C4-2B (cell line): ENCODE measurements at regions not wholly inside any gene's neighbourhood (a gene's known extent, or its start where the extent isn't known, plus 50 kb on each side); places are given as distances from the start of the nearest gene placed in this dataset.

Experiments used
- ZFX ChIP-seq: fragments of 450-650 bp; IDR thresholded peaks from 2 replicates; pipeline ENCODE4 v1.6.1; 2017
- TF ChIP-seq, protein P1 (sequence below): fragments of 450-650 bp; conservative IDR thresholded peaks from 2 replicates; pipeline ENCODE4 v1.5.1; 2017; ENCODE audit warnings: mild to moderate bottlenecking

DNA sequence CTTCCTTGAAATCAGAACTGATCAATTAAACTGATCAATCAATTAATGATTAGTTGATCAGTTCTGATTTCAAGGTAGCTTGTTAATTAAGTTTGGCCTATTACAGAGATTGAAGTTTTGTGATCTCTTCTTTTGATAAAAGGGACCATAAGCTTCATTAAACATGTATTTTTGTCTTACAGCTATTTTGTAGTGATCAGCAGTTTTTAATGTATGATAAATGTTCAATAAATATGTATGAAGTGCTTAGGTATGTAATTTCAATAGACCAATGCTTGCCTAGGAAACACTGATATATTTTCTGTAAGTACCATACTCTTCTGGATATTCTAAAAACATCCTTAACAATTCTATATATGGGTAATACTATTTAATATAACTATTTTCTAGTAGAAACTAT, 569.6 kb downstream of the BRINP3 start:
- TF ChIP-seq ZFX = no peak
- TF ChIP-seq, protein P1, sequence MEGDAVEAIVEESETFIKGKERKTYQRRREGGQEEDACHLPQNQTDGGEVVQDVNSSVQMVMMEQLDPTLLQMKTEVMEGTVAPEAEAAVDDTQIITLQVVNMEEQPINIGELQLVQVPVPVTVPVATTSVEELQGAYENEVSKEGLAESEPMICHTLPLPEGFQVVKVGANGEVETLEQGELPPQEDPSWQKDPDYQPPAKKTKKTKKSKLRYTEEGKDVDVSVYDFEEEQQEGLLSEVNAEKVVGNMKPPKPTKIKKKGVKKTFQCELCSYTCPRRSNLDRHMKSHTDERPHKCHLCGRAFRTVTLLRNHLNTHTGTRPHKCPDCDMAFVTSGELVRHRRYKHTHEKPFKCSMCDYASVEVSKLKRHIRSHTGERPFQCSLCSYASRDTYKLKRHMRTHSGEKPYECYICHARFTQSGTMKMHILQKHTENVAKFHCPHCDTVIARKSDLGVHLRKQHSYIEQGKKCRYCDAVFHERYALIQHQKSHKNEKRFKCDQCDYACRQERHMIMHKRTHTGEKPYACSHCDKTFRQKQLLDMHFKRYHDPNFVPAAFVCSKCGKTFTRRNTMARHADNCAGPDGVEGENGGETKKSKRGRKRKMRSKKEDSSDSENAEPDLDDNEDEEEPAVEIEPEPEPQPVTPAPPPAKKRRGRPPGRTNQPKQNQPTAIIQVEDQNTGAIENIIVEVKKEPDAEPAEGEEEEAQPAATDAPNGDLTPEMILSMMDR = no peak
